ENCODE measurements at regions not wholly inside any gene's neighbourhood (a gene's known extent, or its start where the extent isn't known, plus 50 kb on each side); places are given as distances from the start of the nearest gene placed in this dataset.

DNA sequence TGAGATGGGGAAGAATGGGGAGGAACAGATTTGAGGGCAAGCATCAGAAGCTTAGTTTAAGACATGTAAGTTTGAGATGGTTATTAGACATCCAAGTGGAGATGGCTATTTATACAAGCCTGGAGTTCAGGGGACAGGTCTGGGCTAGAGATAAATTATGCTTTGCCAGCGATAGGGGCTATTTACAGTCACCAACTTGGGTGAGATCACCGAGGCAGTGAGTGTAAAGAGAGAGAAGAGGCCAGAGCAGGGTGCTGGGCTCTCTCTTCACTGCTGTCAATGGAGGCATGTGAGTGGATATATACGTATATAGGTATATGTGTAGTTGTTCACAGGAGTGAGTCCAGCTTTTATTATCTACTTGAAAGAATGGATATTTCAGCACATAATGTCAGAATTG lies 81.0 kb downstream of the QPCT start:
- TF ChIP-seq, protein P1, sequence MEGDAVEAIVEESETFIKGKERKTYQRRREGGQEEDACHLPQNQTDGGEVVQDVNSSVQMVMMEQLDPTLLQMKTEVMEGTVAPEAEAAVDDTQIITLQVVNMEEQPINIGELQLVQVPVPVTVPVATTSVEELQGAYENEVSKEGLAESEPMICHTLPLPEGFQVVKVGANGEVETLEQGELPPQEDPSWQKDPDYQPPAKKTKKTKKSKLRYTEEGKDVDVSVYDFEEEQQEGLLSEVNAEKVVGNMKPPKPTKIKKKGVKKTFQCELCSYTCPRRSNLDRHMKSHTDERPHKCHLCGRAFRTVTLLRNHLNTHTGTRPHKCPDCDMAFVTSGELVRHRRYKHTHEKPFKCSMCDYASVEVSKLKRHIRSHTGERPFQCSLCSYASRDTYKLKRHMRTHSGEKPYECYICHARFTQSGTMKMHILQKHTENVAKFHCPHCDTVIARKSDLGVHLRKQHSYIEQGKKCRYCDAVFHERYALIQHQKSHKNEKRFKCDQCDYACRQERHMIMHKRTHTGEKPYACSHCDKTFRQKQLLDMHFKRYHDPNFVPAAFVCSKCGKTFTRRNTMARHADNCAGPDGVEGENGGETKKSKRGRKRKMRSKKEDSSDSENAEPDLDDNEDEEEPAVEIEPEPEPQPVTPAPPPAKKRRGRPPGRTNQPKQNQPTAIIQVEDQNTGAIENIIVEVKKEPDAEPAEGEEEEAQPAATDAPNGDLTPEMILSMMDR (IDR thresholded peaks at IDR 0.05): no peak
- no peak for TF ChIP-seq POLR2A (IDR thresholded peaks at IDR 0.05)
